Right kidney (tissue), 1 donor: ENCODE measurements at regions not wholly inside any gene's neighbourhood (a gene's known extent, or its start where the extent isn't known, plus 50 kb on each side); places are given as distances from the start of the nearest gene placed in this dataset.
A peak's percentile ranks its signal among the peaks of the same experiment; 100 is the strongest.

Source experiments
- DNase-seq: peaks from one replicate; pipeline ENCODE4 v3.0.0-alpha.2; 2016

GRCh38 chr9:129471201-129472019 is 149.5 kb downstream of the C9orf50 start:
- DNase-seq = no peak

- DNase-seq = no peak
Observed at GRCh38 chr9:129469988-129470316, 150.9 kb downstream of the C9orf50 start.

GRCh38 chr9:129469188-129469987 is 151.5 kb downstream of the C9orf50 start:
- peak; percentile 55 for DNase-seq

- no peak for DNase-seq
Observed at GRCh38 chr9:129467739-129468666, 152.9 kb downstream of the C9orf50 start.

- DNase-seq = no peak
Observed at GRCh38 chr9:129467004-129467588, 153.8 kb downstream of the C9orf50 start.

- DNase-seq = no peak
Observed at GRCh38 chr9:129465834-129466535, 154.9 kb downstream of the C9orf50 start.

GRCh38 chr9:129464972-129465833 is 155.7 kb downstream of the C9orf50 start:
- DNase-seq = peak; percentile 53

- DNase-seq = no peak
Observed at GRCh38 chr9:129463994-129464393, 156.9 kb downstream of the C9orf50 start.

- DNase-seq = no peak
Observed at GRCh38 chr9:129463477-129463876, 157.4 kb downstream of the C9orf50 start.

GRCh38 chr9:129462360-129462759 is 158.5 kb downstream of the C9orf50 start:
- DNase-seq = no peak

- peak; percentile 100 for DNase-seq
Observed at GRCh38 chr9:129460323-129461261, 160.3 kb downstream of the C9orf50 start.

- peak; percentile 68 for DNase-seq
Observed at GRCh38 chr9:129459547-129460322, 161.2 kb downstream of the C9orf50 start.

- DNase-seq = peak; percentile 85
Observed at GRCh38 chr9:129458663-129459546, 162.0 kb downstream of the C9orf50 start.

- peak; percentile 69 for DNase-seq
Observed at GRCh38 chr9:129458155-129458661, 162.7 kb downstream of the C9orf50 start.

- DNase-seq = no peak
Observed at GRCh38 chr9:129457325-129457779, 163.5 kb downstream of the C9orf50 start.

- DNase-seq = no peak
Observed at GRCh38 chr9:129456549-129457324, 164.2 kb downstream of the C9orf50 start.
